SIG-M5 (cell line): ENCODE measurements at regions not wholly inside any gene's neighbourhood (a gene's known extent, or its start where the extent isn't known, plus 50 kb on each side); places are given as distances from the start of the nearest gene placed in this dataset.

Experiments
- DNase-seq: peaks from one replicate; lab custom pipeline; 2025; lab: John Stamatoyannopoulos, UW

DNA sequence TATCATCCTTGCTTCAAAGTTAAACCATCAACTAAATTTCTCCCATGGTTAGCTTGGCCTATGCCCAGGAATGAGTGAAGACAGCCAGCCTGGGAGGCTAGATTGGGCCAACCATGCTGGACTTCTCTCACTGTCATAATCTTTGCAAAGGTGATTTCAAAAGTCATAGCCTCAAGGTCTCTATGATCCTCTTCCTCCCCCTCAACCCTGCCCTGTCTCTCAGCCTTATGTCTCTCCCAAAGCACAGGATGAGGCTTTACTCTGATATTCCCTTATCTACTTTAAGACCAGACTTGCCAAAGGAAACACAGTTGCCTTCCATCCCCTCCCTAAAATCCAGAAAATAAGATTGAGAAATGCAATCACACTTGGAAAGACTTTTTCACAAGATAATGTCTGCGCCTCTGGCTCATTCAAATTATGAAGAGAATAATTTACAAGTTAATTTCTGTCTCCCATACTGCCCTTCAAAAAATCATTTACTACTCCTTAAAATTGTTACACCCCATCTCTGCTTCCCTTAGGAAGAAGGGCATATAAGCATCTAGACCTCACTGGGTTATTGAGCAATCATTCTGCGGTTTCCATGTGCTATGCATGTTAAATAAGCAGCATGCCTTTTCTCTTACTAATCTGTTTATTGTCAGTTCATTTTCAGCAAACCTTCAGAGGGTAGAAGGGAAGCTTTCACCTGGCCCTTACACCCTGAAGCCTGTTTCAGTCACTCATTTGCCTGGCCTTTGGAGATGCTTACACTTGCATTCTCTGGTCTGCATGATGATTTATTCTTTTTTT is 113.8 kb upstream of the ANKRD55 start:
- peak; percentile 19 for DNase-seq

DNA sequence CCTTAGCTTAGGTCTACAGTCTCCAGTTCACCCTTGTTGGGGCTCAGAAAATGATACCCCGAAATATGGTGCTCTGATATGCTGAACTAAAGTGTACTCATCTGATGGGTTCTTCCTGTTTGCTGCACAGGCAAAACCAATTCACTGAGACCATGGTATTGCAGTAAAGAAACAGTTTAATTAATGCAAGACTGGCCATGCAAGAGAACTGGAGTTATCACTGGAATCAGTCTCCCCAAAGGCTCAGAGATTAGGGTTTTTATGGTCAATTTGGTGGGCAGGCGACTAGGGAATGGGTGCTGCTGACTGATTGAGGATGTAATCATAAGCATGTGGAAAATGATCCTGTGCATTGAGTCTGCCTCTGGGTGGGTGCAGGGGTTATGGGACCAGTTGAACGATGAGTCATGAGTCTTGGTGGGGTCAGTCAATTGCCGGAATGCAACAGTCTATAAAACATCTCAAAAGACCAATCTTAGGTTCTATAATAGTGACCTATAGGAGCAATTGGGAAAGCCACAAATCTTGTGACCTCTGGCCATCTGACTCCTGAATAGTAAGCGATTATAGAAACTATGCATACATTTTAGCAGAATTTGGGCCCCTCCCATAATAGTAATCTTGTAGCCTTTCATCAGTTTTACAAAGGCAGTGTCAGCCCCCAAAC is 113.0 kb upstream of the ANKRD55 start:
- no peak for DNase-seq

DNA sequence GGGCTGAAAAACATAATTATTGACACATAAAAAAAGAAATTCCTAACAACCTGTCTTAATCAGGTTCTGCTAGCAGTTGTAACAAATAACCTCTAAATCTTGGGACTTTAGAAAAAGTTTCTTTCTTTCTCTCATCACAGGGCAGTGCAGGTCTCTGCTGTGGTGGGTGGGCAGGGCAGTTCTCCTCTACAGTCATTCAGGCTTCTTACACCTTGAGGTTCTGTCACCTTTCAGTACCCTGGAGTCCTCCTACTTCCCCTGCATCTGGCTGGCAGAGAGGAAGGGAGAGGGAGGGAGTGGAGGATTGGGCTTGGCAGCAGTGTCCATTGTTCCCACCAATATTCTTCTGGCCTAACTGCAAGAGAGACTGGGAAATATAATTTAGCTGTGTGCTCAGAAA is 112.2 kb upstream of the ANKRD55 start:
- DNase-seq, result no peak

DNA sequence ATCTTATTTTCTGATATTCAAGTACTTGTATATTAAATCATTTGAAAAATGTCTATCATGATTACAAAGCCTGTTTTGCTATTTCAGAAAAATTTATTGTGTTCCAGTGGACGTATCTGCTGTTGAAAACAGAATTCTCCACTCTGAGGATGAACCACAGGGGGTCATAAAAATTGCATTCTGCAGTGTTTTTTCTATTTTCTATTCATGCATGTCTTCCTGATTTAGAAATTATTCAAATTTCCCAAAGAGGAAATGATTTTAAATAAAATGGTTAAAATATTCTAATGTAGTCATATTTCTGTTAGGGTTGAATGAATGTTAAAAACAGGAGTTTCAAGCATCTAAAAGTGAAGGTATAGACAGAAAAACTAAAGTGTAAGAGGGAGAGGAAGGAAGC is 111.5 kb upstream of the ANKRD55 start:
- no peak for DNase-seq

DNA sequence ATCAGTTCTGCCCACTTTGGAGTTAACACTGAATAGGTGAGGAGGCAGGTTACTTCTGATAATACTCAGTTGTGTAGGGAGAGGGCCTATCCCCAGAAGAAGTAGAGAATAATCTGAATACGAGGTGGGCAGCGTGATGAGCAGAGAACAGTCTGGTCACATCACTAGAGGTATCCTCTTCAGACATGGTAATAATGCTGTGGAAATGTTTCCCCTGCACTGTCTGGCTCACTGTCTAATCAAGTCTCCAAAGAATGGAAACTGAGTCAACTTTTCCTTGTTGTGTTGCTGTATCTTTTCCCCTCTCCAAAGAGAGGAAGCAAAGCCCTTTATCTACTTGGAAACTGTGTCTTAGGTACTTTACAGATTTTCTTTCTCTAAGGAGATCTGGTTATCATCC is 110.9 kb upstream of the ANKRD55 start:
- no peak for DNase-seq

DNA sequence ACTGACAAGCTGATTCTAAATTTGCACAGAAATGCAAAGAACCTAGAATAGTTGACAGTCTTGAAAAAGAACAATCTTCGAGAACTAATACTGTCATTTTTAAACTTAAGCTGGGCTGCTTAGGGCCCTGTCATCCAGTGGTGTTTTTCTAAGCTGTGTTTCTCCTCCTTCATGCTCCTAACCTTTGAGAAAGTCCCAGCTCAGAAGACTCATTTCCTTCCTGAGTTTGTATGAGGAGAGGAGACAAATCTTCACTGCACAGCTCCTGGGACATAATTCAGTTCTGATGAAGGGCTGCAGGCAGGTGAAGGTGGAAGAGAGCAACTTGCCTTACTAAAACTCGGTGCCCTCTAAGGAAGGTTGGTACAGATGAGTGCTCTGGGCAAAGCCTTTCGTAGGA is 109.5 kb upstream of the ANKRD55 start:
- DNase-seq, result no peak

DNA sequence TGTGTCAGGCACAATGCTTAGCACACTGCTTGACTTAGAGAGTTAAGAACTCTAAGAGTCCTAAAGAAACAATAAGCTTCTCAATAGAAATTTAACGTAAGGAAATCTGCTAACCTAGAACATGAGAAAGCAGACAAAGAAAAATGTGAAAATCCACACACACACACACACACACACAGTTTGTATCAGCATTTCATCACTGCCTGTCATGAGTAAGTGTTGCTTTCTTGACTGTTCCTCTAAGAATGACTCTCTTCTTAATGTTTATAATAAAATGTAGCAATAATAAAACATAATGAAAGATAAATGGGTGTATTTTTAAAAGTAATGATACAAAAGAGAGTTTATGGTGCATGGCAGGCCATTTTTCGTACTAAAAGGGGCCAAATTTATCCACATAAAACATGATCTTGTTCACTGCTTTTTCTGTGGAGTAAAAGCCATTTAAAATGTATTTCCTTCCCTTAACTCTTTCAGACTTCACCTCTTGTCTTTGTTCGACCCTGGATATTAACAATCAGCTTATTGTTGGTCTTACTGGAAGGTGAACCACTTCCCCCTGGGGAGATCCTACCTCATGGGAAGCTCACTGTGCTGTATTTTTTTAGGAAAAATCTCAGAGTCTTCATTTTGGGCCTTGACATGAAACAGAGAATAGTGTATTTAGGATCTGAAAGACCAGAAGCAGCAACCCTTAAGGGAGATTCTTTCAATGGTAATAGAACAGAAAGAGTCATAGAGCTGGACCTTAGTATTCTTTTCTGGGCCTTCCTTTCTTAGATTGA is 107.3 kb upstream of the ANKRD55 start:
- no peak for DNase-seq

DNA sequence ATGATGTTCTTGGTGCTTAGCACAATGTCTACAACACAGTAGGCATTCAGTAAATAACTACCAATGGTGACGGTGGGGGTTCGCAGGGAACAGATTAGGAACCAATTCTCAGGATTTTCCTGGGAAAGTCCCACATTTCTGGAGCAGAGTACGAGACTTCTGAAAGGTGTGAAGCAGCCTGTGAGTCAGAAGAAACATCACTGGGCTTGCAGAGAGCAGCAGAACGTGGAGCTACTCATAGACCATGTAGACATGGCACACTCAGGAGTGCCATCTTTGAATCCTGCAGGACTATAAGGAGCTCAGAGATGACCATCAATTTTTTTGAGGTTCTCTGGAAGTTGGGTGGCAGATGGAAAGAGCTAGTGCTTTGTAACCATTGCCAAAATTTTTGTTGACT is 106.6 kb upstream of the ANKRD55 start:
- DNase-seq, result no peak

DNA sequence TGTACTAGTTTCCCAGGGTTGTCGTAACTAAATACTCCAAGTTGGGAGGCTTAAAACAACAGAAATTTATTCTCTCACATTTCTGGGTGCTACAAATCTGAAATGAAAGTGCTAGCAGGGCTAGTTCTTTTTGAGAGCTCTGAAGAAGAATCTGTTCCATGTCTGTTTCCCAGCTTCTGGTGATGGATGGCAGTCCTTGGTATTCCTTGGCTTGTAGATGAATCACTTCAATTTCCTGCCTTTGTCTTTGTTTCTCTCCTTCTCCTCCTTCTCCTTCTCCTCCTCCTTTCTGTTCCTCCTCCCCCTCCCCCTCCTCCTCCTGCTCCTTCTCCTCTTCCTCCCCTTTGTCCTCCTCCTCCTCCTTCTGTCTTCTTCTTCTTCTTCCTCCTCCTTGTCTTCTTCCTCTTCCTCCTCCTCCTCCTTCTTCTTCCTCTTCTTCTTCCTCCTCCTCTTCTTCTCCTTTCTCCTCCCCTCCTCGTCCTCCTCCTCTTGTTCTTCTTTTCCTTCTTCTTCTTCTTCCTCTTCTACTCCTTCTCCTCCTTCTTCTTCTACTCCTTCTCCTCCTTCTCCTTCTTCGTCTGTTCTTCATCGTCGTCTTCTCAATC is 104.7 kb upstream of the ANKRD55 start:
- no peak for DNase-seq

DNA sequence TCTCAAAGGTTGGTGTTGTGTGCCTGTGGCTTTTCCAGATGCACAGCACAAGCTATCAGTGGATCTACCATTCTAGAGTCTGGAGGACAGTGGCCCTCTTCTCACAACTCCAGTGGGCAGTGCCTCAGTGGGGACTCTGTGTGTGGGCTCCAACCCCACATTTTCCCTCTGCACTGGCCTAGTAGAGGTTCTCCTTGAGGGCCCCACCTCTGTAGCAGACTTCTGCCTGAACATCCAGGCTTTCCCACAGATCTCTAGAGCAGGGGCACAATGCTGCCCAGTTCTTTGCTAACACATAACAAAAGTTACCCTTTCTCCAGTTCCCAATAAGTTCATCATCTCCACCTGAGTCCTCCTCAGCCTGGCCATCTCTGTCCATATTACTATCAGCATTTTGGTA is 102.1 kb upstream of the ANKRD55 start:
- no peak for DNase-seq

DNA sequence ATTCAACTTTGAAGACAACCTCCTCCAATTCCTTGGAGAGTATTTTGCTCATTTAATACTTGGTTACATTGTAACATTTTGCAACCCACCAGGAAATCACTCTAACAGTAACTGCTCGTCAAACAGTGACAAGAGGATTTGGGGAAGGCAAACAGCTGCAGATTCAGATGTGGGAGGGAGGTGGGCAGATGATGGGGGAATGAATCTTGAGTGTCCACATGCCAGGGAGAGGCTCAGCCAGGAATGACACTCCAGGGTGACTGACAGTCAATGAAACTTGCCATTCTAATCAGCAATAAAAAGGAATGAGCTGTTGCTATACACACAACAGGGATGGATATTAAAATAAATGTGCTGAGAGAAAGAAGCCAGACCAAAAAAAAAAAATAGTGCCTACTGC is 97.7 kb upstream of the ANKRD55 start:
- DNase-seq, result no peak

DNA sequence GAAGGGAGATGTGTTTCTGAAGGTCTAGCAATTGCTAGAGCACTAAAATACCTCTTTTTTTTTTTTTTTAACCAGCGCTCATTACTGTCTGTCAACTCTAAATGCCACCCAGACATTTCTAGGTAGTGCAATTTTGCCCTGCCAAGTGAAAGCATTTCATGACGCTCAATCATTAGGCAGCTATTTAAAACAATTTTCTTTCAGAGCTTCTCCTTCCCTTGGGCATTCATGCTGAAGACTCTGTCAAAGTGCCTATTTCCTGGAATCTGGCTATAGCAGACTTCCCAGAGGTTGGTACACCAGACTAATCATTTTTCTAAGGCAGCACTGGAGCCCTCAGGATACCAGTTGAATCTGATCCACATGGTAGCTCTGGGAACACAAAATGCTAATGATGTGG is 97.0 kb upstream of the ANKRD55 start:
- no peak for DNase-seq

DNA sequence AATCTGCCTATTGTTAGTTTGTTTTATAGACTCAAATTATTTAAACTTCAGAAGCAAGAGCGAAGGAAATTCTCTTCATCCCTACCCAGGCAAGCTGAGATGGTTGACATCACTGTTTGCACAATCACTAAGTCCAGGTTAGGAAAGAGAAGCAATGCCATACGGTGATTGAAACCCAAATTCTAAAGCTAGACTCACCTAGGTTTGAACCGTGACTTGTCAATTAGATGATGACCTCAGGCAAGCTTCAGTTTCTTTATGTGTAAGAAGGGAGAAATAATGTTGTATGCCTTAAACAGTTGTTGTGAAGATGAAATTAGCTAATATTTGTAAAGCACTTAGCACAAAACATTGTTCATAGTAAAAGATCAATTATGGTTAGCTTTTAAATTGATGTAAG is 96.5 kb upstream of the ANKRD55 start:
- DNase-seq, result no peak

DNA sequence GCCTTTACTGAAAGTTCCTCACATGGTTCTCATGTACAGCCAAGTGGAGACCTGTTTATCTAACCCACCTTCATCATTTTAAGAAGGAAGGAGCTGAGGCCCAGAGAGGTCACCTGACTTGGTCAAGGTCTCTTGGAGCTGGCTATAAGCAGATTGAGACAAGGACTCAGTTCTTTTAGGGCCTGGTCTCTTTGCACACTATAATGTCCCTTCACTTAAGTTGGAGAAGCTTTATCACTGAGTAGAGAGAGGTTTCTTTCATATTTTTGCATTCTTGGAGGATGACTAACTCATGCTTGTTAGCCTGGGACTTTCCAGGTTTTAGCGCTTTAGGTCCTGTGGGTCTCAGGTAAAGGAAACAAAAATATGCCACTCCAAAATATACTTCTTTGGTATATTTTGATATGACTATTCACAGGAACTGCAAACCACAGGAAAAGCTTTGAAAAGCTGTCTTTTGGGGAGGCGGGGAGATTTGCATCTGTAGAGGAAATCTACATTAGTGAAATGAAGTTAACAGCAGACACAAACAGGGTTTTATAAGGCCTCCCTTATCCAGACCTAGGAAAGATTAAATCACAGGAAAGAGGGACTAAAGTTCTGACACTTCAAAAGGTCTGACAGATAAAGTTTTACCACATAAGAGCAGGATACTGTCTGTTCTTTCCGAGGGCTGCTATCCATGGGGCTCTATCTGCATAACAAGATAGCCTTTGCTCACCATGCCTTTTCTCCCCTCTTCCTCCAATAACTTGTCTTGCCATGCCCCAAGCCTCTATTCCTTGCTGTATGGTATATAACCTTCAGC is 95.8 kb upstream of the ANKRD55 start:
- no peak for DNase-seq

DNA sequence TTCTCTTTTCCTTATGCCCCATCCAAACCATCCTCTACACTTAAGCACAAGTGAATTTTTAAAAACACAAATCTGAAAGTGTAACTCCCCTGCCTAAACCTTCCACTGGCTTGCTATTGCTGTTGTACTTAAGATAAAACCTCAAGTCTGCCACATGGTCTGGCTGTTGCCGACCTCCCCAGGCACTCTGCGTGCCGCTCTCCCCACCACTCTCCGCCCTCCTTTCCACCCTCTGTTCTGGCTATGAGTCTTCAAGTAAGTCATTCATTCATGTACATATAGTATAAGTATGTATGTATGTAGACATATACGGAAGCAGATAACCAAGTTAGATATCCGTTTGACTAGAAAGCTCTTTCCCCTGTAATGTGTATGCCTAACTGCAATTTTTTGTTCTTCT is 94.7 kb upstream of the ANKRD55 start:
- no peak for DNase-seq

DNA sequence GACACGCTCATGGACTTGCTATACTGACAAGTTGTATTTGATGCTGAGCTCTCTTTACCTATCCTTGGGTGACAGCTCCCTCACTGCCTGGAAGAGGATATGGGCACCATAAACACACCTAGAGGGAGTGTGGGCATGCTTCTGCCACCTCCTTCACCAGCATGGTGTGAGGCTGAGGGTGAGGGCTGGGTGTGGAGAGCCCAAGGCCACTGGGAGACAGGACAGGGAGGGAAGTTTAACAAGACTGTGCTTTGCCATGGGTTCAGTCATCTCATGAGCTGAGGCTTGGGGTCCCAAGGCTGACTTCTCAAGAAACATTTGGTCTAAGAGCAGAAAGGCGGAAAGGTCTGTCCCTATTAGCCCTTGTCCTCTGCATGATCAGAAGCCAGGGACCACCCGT is 93.6 kb upstream of the ANKRD55 start:
- no peak for DNase-seq

DNA sequence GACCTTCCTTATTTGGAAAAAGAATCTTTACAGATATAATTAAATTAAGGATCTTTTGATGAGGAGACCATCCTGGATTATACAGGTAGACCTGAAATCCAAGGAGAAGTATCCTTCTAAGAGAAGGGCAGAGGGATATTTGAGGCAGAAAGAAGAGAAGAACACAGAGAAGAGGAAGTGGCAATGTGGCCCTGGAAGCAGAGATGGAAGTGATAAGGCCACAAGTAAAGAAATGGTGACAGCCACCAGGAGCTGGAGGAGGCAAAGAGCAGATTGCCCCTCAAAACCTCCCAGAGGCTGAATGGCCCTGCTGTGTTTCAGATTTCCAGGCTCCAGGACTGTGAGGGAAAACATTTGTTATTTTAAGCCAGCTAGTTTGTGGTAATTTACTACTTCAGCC is 93.0 kb upstream of the ANKRD55 start:
- no peak for DNase-seq

DNA sequence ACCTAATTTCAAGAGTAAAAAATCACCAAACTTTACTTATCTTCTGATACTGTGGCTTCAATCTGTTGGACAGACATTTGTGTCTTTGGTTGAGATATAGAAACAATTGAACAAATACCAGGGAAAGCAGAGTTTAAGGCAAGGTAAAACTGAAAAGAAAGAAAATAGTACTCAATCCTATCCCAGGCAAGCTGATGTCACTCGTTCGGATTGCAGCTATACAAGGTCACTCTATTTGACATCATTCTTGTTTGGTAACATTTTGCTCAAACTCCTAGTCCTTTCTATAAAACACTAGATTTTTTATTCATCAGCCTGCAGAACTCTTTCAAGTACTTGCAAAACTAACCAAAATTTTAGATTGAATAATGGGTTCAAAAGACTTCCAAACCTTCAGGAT is 91.9 kb upstream of the ANKRD55 start:
- no peak for DNase-seq

DNA sequence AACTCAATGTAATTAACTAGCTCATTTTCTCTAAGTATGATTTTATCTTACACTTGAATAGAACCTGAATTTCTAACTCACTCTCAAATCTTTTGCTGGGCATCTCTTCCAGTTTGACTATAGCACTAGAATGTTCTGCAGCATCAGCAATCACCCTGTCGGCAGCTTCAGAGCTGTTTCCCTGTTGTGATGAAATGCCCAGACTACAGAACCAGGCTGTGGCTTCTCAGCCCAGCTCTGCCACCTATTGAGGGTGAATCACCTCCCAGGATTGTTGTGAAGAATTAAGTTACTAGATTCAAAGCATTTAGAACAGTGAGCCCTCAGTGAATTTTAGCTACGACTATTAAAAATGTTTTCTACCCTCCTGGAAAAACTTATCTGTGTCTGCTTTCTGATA is 90.4 kb upstream of the ANKRD55 start:
- no peak for DNase-seq

DNA sequence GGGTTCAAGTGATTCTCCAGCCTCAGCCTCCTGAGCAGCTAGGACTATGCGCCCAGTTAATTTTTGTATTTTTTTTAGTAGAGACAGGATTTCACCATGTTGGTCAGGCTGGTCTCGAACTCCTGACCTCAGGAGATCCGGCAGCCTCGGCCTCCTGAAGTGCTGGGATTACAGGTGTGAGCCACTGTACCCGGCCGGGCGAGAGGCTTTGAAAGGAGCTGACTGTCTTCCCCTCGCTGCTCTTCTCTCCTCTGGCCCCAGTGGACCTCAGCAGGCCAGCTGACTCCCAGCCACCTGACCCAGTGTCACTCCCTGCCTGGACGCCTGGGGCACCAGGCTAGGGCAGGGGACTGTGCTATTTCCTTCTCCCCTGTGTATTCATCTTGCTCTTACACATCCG is 89.5 kb upstream of the ANKRD55 start:
- no peak for DNase-seq

DNA sequence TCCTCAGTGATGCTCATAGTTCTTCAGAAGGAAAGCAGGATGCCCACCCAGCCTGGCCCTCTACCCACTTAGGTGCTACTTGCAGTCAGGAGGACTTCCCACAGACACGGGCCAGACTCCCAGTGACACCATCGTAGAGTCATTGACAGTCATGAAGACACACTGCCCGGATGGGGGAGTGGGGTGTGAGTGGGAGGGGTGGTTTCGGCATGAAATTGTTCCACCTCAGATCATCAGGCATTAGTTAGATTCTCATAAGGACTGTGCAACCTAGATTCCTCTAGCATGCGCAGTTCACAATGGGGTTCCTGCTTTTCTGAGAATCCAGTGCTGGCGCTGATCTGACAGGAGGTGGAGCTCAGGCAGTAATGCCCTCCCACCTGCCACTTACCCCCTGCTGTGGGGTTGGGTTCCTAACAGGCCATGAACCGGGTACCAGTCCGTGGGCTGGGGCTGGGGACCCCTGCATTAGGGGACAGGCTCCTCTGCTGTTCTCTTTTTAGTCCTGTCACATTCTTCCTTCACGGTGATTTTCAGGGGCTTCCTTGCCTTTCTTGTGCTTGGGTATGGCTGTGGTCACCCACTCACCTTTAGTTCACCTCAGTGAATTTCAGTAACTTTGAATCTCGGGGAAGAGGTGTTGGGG is 88.2 kb upstream of the ANKRD55 start:
- DNase-seq, result no peak
